HG02885 (cell line): ENCODE measurements at regions not wholly inside any gene's neighbourhood (a gene's known extent, or its start where the extent isn't known, plus 50 kb on each side); places are given as distances from the start of the nearest gene placed in this dataset.
"Not testable (repeated sequence)": the region's sequence is repeated elsewhere in the genome, so short reads cannot be mapped to it uniquely, and the experiment has no call there.

ENCODE experiments used
- ATAC-seq: cut with Tn5 transposase; IDR thresholded peaks from one replicate; pipeline ENCODE4 v1.9.1; 2021; ENCODE audit warnings: mild to moderate bottlenecking; ENCODE audit not compliant: unreplicated experiment, poor library complexity

DNA sequence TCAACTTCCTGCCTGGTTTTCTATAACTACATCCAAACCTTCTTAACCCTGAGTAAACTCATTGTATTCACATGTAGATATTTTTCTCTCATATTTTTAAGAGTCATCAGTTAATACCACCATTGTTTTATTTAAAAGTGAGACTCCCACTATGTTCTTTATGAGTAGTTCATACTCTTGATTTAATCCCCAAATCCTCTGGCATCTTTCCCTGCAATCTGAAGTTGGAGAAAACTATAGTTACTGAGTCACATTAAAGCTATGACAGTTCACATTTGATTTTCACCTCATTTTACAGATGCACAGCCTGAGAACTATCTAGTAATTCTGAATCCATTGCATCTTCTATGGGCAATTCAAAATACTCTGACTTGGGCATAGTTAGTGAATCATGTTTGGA, 1358.7 kb upstream of the NRXN1 start:
- no peak for ATAC-seq

DNA sequence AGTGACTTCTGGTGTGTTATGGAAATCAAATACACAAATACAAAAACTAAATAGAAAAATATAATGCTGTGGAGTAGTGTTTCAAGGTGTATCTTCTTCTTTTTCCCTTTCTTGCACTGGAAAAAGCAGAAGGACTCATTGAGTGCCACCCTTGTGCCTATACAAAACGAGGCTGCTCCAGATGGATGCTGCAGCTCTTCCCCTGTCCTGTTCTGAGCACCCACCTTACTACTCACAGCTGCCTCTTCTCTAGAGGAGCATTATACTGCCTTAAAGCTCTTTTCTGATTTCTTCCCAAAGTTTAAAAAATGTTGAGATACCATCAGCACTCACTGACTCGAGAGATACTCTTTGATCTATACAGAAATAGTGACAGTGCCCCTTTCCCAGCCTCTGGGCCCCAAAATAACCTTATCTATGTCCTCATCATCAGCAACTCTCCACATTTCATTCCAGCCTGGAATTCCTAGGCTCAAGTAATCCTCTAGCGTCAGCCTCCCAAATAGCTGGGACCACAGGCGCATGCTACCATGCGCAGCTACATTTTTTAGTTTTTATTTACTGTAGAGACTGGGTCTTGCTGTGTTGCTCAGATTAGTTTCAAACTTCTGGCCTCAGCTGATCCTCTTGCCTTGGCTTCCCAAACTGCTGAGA, 1356.1 kb upstream of the NRXN1 start:
- no peak for ATAC-seq

DNA sequence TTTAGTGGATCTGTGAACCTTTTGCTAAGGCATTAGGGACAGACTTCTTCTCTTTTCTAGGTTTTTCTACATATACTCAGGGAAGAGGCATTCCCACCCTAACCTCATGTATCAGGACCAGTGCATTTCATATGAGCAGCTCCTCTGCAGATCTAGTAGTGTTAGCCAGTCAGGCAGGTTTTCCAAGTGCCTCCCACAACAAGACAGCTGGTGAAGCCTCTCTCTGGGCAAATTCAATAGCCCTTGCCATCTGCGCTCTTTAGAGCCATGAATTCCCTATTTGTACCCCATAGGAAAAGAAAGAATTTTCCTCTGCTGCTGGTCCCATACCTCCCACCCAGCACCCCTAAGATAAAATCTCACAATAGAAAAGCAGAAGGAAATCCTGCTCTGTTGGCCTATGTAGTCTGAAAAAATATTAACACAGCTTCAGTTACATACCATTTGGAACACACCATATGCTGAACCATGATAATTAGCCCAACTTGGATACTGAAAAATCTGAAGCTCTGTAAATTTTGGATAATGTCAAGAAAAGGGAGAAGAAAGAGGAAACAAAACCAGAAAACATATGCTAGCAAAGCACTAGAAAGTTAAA, 1354.6 kb upstream of the NRXN1 start:
- ATAC-seq = no peak

DNA sequence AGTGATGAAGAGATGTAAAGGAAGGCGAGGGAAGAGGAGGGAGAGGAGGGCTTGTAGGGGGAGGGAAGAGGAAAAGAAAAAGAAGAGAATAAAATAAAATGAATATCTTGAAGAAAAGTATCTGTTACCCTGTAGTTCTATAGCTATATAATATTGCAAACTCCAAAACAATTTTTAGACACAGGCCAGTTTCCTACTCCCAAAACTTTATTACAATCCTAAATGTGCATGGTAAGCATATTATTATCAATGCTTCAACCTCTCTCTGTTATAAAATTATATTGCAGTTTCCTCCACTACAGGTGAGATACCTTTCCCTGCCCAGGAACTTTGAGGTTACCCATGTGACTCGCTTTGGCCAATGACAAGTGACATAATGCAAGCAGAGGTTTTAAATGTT, 1351.6 kb upstream of the NRXN1 start:
- ATAC-seq = no peak

DNA sequence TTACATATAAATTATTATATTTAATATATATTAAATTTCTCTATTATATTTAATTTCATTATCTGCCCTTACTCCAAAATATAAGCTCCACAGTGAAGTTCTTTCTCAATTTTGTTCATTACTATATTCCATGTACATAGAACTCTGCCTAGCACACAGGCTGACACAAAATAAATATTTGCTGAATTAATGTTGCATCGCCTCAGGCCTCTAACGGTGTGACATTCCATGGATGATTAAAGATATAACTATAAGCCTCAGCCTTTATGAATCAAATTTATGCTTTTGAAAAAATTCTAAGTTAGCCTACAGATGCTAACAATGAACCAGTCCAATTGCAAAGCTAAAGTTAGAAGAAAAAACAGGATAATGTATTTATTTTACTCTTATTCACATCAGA, 1337.2 kb upstream of the NRXN1 start:
- no peak for ATAC-seq

DNA sequence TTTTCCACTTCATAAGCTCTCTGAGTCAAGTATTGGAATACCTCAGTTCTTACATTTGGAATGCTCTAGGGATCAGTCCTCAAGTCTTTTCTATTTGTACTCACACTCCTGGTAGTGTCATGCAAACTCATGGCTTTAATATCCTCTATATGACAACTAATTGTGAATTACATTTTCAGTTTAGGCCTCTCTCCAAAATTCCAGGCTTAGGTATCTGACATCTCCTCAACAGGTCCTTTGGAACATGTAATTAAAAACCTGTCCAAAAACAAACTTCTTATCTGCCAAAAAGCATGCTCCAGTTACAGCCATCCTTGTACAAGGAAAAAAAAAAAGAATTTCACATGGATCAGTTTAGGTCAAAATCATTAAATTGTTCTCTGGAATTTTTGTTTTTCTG, 1336.2 kb upstream of the NRXN1 start:
- ATAC-seq = no peak

DNA sequence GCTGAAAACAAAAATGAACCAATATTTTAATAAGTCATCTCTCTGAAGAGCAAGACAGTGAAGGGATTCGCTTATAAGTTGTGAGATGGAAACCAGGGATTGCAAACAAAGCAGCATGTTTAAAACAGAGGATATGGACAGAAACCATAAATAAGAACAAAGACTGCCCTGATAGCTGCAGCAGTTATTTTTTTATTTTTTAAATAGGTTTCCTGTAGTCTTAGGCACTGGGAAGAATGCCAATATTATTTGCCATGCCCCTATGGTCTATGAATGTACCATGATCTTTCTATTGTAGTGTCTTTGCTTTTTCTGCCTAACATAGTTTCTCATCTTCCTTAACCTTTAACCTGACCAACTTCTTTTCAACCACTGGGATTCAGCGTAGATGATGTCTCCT, 1334.0 kb upstream of the NRXN1 start:
- ATAC-seq = no peak

DNA sequence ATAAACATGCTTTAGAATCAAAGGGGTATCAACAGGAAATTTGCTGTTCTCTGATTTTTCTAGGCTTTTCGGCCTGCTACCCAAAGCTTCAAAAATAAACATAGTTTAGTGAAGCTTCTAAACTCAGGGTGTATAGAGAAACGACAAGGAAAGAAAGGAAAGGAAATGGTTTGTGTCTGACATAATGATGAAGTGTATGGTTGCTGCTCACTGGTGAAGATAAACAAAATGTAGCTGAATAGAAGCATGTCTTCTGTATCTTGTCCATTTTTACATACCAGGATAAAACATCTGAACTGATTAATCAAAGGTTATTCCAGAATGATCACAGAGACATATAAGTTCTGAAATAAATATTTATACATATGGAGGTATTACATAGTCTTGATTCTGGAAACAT, 1324.6 kb upstream of the NRXN1 start:
- ATAC-seq = no peak

DNA sequence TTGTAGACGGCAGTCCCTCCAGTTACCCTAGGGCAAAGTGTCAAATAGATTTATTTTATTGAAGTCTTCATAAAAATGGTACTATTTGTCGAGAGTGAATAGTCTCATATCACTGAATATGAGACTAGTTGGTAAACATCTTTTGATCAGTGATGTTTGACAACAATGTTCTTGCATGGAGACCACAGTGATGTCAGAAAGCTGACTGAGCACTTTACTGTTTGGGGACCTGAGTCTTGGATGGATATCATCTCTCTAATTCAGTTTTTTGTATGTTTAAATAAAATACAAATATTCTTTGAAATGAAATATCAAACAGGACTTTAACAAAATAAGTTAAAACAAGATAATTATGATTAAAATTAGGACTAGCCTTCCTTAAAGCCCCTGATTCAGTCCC, 1315.4 kb upstream of the NRXN1 start:
- ATAC-seq = no peak

DNA sequence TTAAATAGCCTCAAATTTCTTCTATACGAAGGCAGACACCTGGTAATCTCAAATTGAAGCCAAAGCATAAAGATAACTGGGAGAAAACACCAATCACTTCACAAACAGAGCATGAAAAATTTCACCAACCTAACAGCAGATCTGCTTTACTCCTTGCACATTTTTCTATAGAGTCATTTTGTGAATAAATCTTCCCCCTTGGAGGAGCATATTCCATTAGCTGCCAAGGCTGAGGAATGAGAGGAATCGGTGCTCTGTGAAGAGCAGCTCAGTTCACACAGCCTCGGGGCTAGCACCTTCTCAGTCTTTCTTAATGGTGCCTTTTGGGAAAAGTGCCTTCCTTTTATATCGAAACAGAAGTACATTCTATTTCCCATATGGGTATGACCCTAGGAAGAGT, 1313.7 kb upstream of the NRXN1 start:
- ATAC-seq = no peak

DNA sequence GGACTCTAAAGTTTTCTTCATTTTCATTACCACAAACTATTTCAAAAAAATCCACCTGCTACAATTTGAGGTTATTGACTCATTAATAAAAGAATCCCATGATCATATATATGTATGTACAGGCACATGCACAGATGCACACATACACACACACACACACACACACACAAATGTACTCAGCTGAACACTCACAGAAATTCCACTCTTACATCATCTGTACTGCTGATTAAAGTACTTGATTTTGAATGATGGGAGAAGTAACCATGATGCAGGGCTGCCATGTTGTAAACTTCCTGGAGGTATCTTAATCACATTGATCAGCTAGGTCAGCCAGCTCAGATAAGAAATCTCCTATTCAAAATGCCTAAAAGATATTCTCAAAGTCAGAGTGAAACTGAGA, 1313.2 kb upstream of the NRXN1 start:
- ATAC-seq = no peak

DNA sequence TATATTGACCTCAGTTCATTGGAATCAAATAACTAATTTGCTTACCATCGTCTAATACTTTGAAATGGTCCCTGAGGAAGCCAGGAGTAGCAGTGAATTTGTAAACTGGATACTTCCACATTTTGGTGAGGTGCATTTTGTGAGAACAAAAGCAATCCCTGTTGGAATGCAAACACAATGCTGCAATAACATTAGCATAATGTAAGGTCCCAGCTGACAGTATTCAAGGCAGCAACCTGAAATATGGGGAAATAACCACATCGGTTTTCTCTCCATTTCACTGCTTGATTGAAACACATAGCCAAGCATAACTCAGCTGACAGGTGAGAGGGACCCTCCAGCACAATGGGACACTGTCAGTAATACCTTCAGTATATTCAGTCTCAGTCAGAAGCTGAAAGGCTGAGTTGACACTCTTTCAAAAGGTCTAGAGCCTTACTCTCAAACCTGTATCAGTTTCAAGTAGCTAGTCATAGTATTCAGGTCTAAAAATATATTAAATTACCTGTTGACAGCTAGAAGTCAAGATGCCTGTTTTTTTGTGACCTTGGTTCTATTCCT, 1311.9 kb upstream of the NRXN1 start:
- no peak for ATAC-seq

DNA sequence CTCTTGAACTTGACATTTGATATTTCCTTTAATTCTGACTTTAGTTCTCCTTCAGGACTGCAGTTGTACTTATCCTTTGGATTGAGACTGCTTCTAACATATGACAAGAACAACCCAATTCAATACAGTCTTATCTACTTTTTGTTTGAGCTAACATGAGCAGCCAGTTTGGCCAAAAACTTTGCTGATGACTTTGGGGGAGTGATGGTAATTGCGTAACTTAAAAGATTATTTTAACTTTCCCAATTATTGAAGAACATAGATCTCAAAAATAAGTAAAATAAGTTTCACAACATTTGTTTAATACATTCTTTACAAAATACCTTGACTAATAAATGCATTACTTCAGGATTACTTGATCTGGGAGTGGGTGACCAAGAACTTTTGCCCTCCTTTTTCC, 1311.1 kb upstream of the NRXN1 start:
- no peak for ATAC-seq

DNA sequence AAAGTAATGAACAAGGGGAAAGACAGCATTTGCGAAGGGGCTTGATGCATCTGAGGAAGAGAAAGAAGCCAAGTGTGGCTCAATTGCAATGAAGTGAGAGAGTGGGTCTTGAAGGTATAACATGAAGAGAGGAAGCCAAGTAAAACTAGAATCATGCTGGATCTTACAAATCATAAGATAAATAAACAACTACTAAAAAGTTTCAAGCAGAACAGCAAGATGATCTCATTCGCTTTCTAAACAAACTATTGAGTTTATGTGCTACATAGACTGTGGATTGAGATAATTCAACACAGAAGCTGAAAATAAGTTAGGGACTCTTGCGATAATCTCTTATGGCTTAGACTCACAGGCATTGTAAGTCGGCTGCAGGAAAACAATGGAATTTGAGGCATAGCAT, 1310.5 kb upstream of the NRXN1 start:
- no peak for ATAC-seq

DNA sequence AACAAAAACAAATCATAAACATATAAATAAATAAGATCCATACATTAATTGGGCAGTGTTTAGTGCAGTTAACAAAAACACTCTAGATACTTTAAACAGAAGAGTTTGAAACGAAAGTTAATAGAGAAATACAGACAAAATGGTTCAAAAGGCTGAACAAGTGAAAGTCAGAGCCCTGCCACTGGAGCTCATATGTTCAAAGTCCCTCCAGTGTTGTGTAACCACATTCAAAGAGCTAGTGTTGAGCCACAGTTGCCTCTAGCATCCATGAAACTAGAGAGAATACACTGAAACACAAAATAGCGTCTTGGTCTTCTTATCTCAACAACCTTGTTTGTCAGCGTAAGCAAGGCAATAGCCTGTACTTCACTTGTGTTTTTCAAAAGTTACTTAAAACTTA, 1309.8 kb upstream of the NRXN1 start:
- no peak for ATAC-seq

DNA sequence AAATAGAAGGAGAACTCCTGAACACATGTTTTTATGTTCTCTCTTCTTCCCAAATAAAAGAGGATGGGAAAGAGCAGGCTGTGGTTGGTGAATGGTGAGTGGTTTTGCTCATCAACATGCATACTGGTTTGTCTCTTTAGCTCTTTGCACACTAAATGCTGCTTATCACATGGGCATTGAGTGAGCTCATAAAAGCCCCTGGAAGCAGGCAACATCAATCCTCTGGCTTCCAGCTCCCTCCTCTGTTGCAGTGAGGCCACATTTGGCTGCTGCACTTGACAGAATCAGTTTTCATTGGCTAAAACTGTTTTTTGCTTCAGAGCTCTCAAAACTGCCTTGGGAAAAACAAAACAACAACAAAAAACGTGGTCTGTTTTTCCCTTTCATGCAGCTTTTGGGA, 1308.2 kb upstream of the NRXN1 start:
- ATAC-seq = no peak

DNA sequence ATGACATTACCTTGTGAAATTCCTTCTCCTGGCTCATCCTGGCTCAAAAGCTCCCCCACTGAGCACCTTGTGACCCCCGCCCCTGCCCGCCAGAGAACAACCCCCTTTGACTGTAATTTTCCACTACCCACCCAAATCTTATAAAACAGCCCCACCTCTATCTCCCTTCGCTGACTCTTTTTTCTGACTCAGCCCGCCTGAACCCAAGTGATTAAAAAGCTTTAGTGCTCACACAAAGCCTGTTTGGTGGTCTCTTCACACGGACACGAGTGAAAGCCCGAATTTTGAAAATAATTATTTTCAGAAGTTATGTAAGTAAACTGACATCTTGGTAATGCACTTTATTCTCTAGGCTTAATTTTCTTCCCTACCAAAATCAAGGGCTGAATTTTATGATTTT, 1305.9 kb upstream of the NRXN1 start:
- not testable (repeated sequence) for ATAC-seq

DNA sequence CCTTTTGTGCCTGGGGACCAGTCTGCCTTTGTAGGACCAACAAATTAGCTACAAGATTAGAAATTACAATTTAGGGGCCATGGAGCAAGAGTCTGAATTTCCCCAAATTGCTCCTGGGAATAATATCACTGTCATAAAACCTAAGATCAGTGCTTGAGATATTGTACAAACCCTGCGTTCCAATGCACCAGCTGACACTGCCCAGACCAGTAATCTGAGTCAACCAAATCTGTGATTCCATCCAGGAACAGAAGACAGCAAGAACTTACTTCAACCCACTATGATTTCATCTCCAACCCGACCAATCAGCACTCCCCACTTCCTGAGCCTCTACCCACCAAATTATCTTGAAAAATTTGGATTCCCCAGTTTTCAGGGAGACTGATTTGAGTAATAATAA, 1305.0 kb upstream of the NRXN1 start:
- ATAC-seq = no peak

DNA sequence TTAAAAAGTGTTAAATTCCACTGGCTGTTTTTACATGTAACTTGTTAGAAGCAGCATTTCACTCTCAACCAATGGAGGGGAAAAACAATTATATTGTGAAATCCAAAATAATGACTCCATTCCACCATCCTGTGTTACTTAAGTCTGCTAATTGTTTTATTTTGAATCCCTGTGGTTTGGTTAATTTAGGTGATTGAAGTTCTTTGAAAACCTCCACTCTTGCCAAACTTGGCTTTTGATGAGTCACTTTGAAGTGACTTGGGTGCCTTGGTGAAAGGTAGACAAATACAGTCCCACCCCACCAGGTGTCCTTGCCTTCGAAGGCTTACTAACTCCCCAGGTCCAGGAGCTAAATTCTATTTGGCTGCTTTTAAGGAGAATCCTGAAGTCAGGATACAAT, 1303.8 kb upstream of the NRXN1 start:
- no peak for ATAC-seq

DNA sequence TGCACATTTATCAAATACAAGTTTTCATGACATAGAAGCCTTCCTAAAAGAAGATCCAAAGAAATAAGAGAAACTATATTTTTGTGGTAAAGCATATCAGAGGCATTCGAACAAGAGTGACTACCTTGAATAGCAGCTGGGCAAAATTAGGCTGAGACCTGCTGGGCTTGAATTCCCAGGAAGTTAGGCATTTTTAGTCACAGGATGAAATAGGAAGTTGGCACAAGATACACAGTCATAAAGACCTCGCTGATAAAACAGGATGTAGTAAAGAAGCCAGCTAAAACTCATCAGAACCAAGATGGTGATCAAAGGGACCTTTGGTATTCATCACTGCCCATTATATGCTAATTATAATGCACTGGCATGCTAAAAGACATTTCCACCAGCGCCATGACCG, 1302.3 kb upstream of the NRXN1 start:
- no peak for ATAC-seq

DNA sequence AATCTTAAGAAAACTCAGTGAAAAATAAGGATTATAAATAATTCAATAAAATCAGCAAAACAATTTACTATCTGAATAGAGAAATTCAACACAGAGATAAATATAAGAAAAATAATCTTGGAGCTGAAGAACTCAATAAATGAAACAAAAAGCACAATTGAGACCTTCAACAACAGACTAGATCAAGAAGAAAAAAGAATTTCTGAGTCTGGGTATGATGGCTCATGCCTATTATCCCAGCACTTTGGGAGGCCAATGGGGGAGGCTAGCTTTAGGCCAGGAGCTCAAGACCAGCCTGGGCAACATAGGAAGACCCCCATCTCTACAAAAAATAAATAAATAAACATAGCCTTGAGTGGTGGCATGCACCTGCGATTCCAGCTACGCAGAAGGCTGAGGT, 1295.7 kb upstream of the NRXN1 start:
- no peak for ATAC-seq

DNA sequence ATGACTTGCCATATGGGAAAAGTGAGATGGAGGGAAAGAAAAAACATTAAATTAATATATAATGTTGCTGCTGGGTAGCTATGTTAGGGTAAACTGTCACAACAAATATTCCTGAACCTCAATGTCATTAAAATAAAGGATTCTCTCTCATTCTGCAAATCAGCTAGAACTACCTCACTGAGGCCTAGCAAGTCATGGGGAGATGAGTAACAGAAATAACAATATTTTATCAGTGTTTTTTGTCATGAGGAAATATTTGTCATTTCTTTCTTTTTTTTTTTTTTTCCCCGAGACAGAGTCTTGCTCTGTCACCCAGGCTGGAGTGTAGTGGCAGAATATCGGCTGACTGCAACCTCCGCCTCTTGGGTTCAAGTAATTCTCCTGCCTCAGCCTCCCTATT, 1282.3 kb upstream of the NRXN1 start:
- ATAC-seq = no peak
